GM19395 (cell line): ENCODE measurements at regions not wholly inside any gene's neighbourhood (a gene's known extent, or its start where the extent isn't known, plus 50 kb on each side); places are given as distances from the start of the nearest gene placed in this dataset.

ENCODE experiments used
- ATAC-seq: cut with Tn5 transposase; IDR thresholded peaks from one replicate; pipeline ENCODE4 v1.9.1; 2021; ENCODE audit warnings: mild to moderate bottlenecking, moderate library complexity; ENCODE audit not compliant: unreplicated experiment

- no peak for ATAC-seq
These were observed 82.3 kb upstream of the RND3 start for GRCh38 chr2:150569761-150570160.

DNA sequence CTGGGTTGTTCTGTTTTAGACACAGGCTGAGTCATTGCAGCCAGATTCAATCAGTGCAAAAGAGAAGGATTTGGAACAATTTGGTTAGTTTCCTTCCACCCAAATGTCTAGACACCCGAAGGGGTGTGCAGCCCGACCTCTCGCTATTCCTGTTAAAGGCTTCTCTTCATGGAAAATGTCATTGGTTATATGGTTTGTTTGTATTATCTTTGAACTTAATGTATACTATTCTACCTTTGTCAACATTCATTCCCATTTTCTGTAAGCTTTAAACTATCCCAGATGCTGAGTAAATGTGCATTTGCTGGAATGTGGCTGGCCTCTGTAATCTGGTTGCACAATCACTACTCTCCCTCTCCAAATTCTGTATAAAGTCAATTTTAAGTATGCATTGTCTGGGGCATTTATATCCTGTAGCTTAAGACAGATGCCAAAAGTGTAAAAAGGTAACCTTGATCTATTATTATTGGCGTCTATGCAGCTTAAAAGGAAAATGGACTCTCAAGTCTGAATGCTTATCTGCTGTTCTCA is 80.4 kb upstream of the RND3 start:
- no peak for ATAC-seq

- ATAC-seq, result no peak
These were observed 78.8 kb upstream of the RND3 start for GRCh38 chr2:150566289-150566688.

DNA sequence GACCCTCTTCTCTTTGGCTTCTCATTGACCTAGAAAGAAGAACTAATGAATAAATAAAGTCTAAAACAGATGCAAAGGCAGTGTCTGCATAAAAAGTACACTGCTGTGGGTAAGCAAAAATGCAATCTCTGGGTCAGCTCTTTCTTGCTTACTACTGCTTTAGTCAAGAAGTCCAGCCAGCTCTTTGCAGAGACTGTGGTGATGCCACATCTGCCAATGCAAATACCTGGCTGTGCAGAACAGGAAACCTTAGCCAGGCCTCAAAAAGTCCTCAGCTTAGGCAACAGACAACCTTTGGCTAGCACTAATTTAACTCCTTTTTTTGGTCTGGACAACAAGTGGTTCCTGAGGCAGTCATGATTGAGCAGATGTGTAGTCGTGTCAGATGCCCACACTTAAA is 73.6 kb upstream of the RND3 start:
- ATAC-seq, result no peak

DNA sequence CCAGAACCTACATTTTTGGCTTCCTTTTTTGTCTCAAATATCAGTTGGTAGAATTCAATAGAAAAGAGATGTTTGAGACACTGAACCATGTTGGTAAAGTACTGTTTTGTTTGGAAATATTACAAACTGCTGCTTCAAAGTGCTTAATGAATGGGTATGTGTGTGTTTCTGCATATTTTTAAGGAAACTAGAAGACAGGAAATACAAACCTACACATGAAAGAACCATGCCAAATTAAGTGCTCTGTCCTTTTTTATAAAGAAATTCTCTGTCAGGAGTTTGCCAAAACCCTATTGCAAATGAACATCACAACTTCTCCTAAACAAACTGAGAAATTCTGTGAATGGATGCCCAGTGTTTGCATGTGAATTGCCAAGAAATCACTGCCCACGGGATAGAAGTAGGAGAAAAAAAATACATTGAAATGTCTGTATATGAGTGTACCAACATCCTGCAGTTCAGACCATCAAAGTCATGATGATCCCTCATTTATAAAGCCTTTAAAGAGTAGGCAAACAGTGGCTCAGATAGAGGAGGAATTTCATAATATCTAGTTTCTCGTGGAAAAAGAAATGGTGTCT is 69.6 kb upstream of the RND3 start:
- ATAC-seq, result no peak

GRCh38 chr2:150555611-150556356 is 68.3 kb upstream of the RND3 start:
- no peak for ATAC-seq

GRCh38 chr2:150554046-150554445 is 66.6 kb upstream of the RND3 start:
- no peak for ATAC-seq

DNA sequence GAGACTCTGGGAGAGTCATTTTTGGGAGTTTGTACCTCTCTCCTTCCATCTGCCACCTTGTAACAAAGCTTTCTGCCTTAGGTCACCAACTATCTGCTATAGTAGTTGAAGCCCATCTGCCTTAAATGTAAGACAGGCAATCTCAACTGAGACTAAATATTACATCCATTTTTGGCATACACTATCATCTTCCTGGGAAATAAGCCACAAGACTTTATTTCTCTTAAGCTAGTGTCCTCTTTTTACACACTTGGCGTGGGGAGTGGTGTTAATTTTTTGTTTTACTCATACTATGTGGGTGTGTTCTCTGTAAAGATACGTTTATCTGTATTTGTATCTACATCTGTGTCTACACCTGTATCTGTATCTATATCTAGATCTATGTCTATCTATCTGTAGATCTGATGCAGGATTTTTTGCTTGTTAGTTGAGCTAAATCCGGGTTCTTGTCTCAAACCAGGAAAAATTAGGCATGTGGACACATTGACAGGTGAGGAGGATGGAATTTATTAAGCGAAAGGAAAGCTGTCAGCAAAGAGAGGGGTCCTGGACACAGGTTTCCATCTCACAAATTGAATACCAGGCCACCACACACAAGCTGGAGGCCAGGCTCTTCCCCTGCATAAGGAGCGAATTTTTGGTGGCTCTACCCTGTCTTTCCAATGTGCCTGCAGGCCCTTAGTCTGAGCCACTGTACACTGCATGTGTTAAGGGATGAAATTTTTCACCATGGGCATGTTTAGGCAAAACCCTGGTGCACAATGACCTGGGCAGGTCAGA is 64.8 kb upstream of the RND3 start:
- no peak for ATAC-seq

GRCh38 chr2:150549381-150549780 is 61.9 kb upstream of the RND3 start:
- ATAC-seq, result no peak

DNA sequence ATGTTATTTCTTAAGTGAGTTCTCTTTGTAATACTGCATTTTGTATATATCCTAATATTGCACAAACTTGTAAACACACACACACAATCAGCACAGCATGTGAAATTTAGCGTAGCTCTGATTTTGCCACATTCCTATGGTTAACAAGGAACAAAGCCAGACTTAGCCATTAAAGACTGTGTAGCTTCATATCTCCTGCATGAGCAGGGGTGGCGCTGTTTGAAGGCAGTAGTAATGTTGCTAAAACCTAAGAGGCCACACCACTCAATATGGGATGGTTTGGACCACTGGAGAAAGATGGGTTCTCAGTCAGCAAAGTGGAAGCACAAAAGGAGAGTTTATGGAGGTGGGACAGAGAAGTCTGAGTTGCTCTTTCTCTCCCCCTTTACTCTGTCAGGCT is 61.1 kb upstream of the RND3 start:
- ATAC-seq, result no peak

DNA sequence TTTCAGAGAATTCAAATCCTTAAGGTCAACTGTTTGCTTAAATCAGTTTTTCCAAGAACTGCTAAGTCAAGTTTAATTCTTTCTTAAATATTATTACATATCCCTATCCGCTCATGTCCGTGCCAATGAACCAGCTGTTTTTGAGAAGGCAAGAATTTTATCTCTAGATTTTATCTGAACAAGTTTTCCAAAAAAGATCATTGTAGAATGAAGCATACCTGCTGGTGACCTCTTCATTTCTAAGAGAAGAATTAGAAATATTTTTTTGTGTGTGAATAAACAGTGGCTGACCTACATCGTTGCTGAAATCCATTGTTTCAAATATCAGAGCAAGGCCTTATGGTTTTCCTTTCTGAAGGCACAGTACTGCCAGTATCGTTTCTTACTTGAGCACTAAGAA is 58.4 kb upstream of the RND3 start:
- no peak for ATAC-seq

GRCh38 chr2:150544731-150545130 is 57.3 kb upstream of the RND3 start:
- ATAC-seq, result no peak

DNA sequence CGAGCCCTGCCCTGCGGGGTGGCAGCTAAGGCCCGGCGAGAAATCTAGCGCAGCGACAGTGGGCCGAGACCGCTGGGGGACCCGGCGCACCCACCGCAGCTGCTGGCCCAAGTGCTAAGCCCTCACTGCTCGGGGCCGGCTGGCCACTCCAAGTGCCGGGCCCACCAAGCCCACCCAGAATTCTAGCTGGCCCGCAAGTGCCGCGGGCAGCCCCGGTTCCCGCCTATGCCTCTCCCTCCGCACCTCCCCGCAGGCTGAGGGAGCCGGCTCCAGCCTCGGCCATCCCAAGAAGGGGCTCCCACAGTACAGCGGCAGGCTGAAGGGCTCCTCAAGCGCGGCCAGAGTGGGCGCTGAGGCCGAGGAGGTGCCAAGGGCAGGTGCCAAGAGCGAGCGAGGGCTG is 55.2 kb upstream of the RND3 start:
- ATAC-seq, result no peak

DNA sequence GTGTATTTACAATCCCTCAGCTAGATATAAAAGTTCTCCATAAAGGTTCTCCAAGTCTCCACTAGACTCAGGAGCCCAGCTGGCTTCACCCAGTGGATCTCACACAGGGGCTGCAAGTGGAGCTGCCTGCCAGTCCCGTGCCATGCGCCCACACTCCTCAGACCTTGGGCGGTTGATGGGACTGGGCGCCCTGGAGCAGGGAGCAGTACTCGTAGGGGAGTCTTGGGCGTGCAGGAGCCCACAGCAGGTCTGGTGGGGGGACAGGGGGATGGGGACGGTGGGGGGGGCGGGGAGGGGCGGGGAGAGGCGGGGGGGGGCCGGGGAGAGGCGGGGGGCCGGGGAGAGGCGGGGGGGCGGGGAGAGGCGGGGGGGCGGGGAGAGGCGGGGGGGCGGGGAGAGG is 54.7 kb upstream of the RND3 start:
- ATAC-seq, result no peak

- no peak for ATAC-seq
These were observed 51.3 kb upstream of the RND3 start for GRCh38 chr2:150538651-150539201.
